HG03442 (cell line): ENCODE measurements at regions not wholly inside any gene's neighbourhood (a gene's known extent, or its start where the extent isn't known, plus 50 kb on each side); places are given as distances from the start of the nearest gene placed in this dataset.
"Not testable (repeated sequence)": the region's sequence is repeated elsewhere in the genome, so short reads cannot be mapped to it uniquely, and the experiment has no call there.

ENCODE experiments used
- ATAC-seq: cut with Tn5 transposase; IDR thresholded peaks from one replicate; pipeline ENCODE4 v1.9.1; 2021; ENCODE audit warnings: mild to moderate bottlenecking, moderate library complexity; ENCODE audit not compliant: unreplicated experiment

DNA sequence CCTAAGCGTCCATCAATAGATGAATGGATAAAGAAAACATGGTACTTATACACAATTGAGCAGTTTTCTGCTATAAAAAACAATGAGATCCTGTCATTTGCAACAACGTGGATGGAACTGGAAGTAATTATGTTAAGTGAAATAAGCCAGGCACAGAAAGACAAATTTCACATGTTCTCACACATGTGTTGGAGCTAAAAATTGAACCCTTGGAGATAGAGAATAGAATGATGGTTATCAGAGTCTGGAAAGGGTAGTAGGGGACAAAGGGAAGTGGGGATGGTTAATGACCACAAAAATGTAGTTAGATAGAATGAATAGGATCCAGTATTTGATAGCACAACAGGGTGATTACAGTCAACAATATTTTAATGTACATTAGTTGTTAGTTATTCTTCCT lies 1033.5 kb downstream of the HACE1 start:
- ATAC-seq: no peak

DNA sequence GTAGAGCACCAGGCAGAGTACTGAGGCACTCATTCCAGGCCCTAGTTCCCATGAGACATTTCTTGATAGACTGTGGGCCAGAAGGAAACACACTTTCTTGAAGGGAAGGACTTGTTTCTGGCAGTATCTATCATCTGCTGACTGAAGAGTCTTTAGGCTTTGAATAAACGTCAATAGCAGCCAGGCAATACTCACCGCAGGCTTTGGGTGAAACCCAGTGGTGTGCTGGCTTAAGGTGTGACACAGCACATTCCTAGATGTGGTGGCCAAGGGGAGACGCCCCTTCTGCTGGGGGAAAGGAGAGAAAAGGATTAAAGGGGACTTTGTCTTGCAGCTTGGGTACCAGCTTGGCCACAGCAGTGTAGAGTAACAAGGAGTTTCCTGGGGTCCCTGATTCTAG lies 1039.6 kb downstream of the HACE1 start:
- no peak for ATAC-seq

DNA sequence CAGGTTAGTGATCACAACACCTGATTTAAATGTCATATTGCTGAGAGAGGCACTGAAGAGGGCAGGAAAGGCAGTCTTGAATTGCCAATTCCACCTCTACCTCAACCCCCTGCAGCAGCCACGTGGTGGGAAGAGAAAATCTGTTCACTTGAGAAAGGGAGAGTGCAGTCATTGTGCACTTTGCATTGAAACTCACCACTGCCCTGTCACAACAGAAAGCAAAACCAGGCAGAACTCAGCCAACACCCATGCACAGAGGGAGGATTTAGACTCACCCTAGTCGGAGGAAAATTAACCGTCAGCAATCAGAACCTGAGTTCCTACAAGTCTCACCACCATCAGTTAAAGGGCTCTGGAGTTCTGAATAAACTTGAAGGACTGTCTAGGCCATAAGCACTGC lies 1040.2 kb downstream of the HACE1 start:
- no peak for ATAC-seq

DNA sequence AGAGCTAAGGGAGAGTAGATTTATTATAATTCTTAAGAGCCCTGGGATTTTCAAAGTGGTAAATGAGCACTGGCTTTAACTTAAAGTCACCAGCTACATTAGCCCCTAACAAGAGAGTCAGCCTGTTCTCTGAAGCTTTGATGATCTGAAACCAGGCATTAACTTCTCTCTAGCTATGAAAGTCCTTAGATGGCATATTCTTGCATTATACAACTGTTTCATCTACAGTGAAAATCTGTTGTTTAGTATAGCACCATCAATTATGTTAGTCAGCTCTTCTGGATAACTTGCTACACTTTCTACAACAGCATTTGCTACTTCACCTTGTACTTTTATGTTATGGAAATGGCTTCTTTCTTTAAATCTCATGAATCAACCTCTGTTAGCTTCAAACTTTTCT lies 1046.7 kb downstream of the HACE1 start:
- ATAC-seq: no peak

DNA sequence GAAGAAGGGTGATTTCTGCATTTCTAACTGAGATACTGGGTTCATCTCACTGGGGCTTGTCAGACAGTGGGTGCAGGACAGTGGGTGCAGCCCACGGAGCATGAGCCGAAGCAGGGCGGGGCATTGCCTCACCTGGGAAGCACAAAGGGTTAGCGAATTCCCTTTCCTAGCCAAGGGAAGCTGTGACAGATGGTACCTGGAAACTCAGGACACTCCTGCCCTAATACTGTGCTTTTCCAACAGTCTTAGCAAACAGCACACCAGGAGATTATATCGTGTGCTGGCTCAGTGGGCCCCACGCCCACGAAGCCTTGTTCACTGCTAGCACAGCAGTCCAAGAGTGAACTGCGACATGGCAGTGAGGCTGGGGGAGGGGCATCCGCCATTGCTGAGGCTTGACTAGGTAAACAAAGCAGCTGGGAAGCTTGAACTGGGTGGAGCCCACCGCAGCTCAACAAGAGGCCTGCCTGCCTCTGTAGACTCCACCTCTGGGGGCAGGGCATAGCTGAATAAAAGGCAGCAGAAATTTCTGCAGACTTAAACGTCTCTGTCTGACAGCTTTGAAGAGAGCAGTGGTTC lies 1057.7 kb downstream of the HACE1 start:
- not testable (repeated sequence) for ATAC-seq

DNA sequence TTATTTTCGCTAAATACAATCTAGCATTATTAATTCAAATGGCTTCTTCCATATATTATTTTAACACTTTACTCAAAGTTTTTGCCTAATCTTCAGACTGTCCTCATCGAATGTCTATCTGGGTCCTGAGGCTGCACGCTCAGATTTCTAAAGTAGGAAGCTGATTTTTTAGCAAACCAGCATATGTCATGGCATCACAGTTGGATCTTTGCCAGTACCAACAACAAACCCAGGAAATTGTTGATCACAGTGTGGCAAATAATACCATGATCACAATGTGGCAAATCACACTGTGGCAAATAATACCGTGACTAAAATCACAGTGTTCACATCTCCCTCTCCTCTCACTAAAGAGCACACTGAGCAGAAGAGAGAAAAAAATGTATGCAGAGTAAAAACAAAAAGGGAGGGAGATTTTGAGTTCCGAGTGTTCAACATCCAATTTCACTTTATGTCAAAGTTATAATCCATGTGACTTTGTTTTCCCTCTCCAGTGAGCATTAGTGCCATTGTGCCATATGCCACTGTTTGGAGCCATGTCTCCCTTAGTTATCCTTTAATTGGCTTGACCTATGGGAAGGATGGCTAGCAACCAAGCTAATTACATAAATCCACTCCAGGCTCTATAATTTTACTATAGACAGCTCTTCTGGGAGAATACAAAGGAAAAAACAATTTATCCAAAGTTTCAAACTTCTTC lies 1059.6 kb downstream of the HACE1 start:
- no peak for ATAC-seq

DNA sequence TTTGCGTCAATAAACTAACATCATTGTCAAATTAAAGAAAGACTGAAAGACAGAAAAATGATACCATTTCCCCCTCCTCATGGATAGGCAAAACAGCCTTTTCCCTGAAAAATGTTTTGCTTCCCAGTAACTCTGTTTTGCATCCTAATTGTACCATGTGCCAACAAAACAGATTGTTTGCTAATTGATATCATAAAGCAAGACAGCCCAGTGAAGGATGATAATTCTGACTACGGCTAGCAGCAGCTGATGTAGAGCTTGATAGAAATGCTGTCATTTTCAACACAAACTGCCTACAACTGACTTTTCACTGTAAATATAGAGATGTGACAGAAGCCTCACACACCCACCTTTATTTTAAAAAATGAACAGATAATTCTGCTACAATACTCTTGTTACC lies 1061.6 kb downstream of the HACE1 start:
- no peak for ATAC-seq

DNA sequence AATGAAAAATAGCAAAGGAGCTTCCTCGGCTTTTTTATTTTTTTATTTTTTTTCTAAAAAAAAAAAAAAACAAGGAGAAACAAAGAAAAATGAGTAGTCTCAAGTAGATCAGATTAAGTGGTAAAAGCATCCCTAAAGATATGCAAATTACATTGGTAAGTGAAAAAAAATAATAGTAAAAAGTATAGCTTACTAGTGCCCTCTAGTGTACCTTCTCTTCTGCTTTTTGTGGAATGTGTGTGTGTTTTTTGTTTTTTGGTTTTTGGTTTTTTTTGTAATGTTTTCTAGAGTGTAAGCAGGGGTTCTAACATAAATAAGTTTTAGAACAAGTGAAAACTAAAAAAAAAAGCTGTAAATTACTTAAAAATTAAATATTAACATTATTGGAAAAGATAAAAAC lies 1062.0 kb downstream of the HACE1 start:
- ATAC-seq: no peak

DNA sequence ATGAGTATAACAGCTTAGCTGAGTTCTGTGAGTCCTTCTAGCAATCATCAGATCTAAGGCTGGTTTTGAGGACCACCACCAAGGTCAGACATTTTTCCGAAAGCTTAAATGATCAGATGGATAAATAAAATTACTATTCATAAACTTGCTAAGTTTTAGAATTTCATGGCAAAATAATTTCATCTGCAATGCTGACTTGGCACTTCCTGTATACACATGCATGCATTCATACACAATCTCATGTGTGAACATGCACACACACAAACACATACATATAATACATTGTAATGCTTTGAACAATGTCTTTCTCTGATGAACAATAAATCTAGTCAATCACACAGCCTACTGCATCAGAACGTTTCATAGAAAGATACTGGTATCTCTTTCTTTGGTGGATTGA lies 1068.3 kb downstream of the HACE1 start:
- ATAC-seq: no peak

DNA sequence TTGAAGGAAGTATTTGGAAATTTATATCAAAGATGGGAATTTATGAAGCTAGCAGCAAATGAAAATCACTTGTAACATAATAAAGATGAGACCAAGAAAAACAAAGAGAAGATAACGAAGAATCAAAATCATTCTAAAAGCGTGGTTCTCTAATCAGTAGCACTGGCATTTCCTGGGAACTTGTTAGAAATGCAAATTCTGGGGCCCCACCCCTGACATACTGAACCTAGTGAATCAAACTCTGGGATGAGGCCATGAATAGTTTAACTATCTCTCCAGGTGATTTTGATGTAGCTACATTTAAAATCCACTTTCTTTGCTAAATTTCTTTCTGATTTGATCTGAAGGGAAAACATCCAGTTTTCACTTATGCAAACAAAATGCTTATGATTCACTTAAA lies 1075.6 kb downstream of the HACE1 start:
- ATAC-seq: no peak

DNA sequence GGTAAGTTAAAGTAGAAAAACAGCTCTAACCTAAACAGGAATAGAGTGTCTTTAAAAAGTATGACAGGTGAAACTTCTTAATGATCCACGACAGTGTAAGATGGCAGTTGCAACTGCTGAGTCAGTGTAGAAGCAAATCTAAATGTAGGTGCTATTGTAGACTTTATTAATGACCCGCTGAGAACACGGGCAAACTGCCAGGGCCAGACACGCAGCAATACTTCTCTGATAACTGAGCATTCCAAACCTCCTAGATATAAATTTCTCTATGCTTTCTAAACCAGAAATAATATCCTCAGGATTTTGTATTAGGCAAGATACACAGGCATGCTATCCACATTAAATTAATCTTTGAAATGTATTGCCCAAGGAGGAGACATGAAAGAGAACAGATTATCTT lies 1076.4 kb downstream of the HACE1 start:
- no peak for ATAC-seq

DNA sequence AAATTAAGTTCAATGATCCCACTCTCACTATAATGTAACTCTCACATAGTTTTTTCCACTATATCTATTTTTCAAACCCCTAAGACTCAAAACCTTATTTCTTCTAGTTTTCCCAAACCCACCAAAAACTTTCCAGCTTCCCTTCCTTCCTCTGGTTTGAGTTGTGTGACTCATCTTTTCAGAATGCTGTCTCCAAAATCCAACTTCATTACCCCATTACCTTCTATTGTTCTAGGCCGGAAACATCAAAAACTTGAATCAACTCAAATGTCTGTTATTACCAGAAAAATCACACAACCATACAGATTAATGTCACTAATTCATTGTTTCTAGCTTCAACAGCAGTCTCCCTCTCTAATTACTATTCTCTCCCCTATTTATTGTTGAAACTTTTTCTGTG lies 1090.3 kb downstream of the HACE1 start:
- ATAC-seq: no peak

DNA sequence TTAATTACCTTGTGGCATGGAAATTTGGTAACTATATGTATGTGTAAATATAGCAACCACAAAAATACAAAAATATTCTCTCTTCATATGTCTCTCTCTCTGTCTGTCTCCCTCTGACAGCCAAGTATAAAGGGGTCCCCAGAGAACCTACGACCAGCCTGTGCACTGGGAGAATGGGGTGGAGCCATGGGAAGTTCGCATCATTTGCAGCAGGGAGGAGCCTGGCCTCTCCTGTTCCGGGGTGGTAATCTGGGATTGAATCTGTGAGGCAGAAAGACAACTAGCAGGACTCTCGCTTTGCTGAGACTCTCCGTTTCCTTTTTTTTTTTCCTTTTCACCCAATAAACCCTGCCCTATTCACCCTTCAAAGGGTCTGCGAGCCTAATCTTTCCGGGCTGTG lies 1109.1 kb downstream of the HACE1 start:
- ATAC-seq: no peak

DNA sequence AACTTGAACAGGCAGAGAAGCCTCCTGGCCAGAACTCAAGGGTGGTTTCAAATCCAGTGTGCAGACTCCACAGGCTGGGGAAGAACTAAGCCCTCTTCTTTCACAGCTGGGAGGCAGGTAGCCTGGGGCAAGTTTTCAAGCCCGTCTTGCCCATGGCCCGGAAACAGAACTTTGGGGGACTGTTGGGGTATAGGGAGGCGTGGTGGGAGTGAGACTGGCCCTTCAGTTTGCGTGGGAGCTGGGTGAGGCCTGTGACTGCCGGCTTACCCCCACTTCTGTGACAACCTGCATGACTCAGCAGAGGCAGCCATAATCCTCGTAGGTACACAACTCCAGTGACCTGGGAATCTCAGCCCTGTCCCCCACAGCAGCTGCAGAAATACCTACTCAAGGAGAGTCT lies 1125.7 kb downstream of the HACE1 start:
- ATAC-seq: no peak

DNA sequence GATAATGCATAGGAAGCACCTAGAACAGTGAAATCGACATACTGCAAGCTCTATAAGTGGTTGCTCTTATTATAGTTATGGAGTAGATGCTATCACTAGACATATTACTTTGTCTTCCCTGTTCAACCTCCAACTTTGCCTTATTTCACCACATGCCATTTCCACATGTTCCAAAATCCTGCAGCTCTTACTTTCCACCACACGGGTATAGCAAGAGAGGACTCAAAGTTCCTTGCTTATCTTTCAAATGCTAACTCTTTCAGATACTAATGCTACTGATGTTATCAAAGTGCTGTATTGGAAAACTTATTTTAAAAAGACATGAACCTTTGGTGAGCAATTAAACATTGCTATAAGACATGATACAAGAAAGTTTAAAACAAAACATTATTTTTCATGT lies 1130.1 kb downstream of the HACE1 start:
- ATAC-seq: no peak

DNA sequence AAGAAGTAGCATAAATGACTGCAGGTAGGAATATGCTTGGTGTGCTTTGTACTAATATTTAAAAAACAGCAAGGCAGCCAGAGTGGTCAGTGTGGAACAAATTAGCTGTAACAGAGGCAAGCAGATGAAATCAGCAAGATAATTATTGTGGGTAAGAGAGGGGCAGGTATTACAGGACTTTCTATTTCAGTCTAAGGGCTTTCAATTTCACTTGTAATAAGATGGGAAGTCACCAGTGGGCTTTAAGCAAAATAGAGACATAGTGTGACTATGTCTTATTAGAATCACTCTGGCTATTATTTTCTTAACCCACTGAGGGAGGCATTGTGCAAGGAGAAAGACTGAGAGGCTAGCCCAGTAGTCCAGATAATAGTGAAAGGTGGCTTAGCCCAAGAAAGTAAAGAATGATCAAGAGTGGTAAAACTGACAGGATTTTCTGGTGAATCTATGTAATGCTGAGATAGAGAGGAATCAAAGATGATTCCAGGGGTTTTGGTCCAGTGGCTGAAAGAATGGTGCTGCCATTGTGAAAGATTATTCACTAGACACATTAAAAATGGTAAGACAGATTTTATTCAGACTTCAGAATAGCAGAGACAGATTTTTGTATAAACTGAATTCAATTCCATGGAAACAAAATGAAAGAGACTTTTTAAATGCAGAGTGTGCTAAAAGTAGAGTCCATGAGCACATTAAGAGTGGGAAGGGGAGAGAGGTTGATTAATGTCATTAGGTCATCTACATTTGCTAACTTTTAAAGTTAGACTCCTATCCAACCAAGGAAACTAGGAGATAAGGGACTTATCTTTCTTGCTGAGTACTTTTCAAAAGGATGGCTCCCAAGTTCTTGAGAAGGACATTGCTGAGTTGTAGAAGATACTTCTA lies 1136.0 kb downstream of the HACE1 start:
- peak; percentile 87 for ATAC-seq

DNA sequence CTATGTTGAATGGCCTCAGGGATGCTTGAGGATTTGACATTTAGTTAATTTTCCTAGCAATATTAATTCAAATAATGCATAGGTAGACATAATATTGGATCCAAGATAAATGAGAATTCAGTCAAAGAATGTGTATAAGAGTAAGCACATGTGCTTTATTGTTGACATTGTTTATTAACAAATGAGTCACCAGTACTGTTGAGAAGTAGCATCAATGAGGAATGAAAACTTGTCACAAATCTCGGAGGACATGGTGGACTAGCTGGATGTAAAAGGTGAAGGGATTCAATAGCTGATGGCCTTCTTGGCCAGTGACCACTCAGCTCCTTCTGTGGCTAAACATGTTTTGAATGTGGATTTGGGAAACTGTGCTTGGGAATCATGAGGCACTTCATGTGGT lies 1137.0 kb downstream of the HACE1 start:
- ATAC-seq: no peak

DNA sequence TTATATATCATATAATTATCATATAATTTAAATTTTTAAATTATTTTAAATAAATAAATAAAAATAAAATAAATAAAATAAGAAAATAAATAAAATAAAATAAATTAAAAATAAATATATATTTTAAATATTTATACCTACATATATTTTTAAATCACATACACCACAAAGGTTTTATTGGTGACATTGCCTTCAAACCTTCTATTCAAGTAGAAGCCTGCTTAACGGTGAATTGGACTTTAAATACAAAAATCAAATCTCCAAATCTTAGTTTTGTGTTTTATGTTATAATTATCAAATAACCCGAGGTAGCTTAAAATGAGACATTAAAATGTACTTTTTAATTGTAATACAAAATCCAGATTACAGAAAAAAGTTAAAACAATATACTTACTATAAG lies 1137.8 kb downstream of the HACE1 start:
- ATAC-seq: no peak

DNA sequence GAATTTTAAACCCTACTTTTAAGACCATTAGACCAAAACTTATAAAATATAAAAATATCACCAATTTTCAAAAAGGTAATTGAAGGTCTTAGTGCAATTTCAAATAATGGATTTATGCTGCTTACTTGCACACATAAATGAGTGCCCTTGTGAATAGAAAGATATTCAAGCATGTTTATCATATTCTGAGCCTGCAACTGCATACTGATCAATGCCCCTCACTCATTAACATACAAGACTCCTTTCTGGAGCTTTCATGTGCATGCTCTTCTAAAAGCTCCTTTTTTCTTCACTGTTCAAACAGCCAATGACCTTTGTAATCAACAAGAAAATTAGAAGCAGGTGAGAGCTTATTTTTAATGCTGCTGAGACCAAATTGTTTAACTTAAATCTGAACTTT lies 1139.3 kb downstream of the HACE1 start:
- no peak for ATAC-seq

DNA sequence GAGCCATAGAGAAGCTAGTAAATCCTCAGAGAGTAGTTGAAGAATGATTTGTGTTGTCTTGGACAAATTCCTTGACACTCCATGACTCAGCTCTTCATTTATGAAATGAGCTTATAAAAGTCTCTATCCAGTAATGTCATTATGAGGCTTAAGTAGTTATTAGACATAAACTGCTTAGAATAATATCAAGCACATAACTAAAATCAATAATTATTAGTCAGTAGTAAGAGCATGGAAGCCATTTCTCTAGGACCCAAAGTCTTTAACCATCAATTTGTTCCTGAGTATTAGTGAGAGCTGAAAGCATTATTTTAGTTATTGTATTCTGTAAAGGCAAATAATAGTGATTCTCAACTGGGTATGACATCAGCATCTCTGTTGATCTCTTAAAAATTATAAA lies 1140.2 kb downstream of the HACE1 start:
- ATAC-seq: no peak

DNA sequence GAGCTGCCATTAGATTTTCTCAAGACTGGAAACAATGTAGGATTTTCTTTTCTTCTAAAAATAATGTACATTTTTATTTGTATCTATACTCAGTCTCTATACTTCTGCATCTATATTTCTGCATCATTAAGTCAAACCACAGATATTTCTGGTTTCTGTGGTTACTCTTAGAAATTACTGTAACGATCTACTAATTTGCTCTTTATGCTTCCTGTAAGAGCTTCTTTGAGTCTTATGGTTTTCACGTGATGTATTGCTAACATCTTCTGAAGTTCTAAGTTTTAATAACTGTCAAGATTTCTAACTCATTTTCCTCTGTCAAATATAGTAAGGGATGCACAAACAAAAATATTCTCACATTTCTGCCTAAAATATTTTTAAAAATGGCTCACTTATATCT lies 1144.5 kb downstream of the HACE1 start:
- no peak for ATAC-seq

DNA sequence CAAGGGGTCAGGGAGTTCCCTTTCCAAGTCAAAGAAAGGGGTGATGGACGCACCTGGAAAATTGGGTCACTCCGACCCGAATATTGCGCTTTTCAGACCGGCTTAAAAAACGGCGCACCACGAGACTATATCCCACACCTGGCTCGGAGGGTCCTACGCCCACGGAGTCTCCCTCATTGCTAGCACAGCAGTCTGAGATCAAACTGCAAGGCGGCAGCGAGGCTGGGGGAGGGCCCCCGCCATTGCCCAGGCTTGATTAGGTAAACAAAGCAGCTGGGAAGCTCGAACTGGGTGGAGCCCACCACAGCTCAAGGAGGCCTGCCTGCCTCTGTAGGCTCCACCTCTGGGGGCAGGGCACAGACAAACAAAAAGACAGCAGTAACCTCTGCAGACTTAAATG lies 1150.5 kb downstream of the HACE1 start:
- not testable (repeated sequence) for ATAC-seq
